ENCODE measurements at regions not wholly inside any gene's neighbourhood (a gene's known extent, or its start where the extent isn't known, plus 50 kb on each side); places are given as distances from the start of the nearest gene placed in this dataset.
"Not testable (repeated sequence)": the region's sequence is repeated elsewhere in the genome, so short reads cannot be mapped to it uniquely, and the experiment has no call there.

DNA sequence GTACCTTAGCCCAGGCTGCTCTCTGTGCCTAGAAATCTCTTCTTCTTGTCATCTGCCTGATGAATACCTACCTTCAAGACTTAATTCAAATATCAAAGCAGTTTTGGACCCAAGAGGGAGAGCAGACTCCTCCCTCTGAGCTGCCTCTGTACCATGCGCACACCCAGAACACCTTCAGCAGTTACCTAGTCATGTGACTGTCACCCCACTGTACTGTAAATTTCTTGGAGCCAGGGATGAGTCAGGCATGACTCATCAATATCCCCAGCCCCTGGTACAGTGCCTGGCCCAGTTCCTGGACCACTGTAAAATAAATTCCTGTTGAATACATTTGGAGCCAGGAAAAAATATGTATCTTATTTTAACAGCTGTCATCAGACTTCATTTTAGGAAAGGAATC is 111.7 kb downstream of the KBTBD2 start:
- H3K36me3 ChIP-seq (ENCODE audit: control insufficient read depth, insufficient read depth, low read length, severe bottlenecking); DNase-seq (ENCODE audit: low read depth); H3K9ac ChIP-seq (ENCODE audit: low read length); H3K9me3 ChIP-seq (ENCODE audit: control insufficient read depth, low read length); H3K4me1 ChIP-seq (ENCODE audit: control insufficient read depth, insufficient read depth, low read length); H3K4me3 ChIP-seq (ENCODE audit: low read length); H3K27me3 ChIP-seq (replicated peaks; ENCODE audit: control insufficient read depth, insufficient read depth, low read length): not testable (repeated sequence)

DNA sequence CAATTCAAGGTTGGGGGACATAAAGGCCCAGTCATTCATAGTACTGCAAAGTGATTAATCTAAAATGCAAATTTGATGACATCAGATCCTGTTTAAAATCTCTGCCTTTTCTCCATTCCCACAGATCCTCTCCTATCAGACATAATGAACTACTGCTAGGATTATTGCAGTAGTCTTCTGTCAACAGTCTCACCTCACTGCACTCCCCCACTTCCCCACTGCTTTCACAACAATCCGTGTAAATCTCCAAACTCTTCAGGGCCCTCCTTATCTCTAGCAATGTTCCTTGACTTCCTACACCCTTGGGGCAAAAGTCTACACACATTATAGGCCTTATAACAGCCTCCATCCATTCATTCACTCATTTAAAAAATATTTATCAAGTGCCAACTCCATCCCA is 112.4 kb downstream of the KBTBD2 start:
- H3K27me3 ChIP-seq (replicated peaks; ENCODE audit: control insufficient read depth, insufficient read depth, low read length) = peaks cover 5% of the 10 kb centered on the region
- H3K4me3 ChIP-seq (ENCODE audit: low read length) = no peak overlapping the region
- no peaks in the 10 kb centered on the region for H3K36me3 ChIP-seq (ENCODE audit: control insufficient read depth, insufficient read depth, low read length, severe bottlenecking)
- H3K4me1 ChIP-seq (ENCODE audit: control insufficient read depth, insufficient read depth, low read length) = no peaks in the 10 kb centered on the region
- H3K9me3 ChIP-seq (ENCODE audit: control insufficient read depth, low read length) = no peaks in the 10 kb centered on the region
- no peak for DNase-seq (ENCODE audit: low read depth)
- no peak overlapping the region for H3K9ac ChIP-seq (ENCODE audit: low read length)

DNA sequence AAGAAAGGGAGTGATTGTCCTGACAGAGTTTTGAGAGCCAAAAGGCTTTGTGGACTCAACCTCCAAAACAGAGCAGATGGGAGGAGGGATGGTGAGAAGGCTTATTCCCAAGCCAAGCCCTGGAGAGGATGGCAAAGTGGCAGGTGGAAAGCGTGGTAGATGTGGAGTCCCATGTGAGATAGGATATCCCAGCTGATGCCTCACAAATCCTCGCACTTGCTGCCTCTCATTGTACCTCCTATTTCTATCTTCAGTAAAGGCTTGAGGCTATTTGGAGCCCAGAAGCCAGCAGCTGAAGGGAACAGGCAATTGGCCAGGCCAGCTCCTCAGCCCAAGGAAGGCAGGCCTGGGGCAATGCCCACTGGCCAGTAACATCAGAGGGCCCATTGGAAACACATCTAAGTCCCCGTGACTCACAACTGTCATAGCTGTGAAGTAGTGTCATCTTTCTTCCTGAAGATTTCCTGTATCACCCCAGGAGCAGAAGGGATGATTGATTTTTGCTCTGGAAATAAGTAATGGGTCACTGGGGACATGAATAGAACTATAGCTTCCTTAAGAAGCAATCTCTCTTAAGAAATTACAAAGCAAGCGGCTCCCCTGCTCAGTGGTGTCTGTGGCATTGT is 114.4 kb downstream of the KBTBD2 start:
- H3K27me3 ChIP-seq (replicated peaks; ENCODE audit: control insufficient read depth, insufficient read depth, low read length); H3K4me3 ChIP-seq (ENCODE audit: low read length); H3K4me1 ChIP-seq (ENCODE audit: control insufficient read depth, insufficient read depth, low read length); H3K9ac ChIP-seq (ENCODE audit: low read length); H3K36me3 ChIP-seq (ENCODE audit: control insufficient read depth, insufficient read depth, low read length, severe bottlenecking); H3K9me3 ChIP-seq (ENCODE audit: control insufficient read depth, low read length): not testable (repeated sequence)
- DNase-seq (ENCODE audit: low read depth) = peak; percentile 16

DNA sequence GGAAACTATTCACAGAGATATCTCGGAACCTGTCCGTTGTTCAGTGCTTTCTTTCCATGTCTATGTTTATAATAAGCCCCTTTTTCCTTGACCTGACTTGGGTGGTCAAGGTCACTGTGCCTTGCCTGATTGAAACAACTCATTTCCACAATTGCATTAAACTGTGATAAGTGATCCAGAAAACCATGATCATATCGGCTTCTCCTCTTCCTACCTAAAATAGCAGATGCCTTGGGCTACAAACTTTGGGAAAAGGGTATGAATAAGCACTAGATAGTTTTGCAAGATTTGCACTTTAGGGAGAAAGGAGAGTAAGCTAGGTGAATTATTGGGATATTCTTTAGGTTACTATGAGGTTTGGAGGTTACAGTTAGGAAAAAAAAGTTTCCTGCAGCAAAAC is 115.2 kb downstream of the KBTBD2 start:
- not testable (repeated sequence) for H3K4me3 ChIP-seq (ENCODE audit: low read length); H3K4me1 ChIP-seq (ENCODE audit: control insufficient read depth, insufficient read depth, low read length); H3K27me3 ChIP-seq (replicated peaks; ENCODE audit: control insufficient read depth, insufficient read depth, low read length); DNase-seq (ENCODE audit: low read depth); H3K36me3 ChIP-seq (ENCODE audit: control insufficient read depth, insufficient read depth, low read length, severe bottlenecking); H3K9me3 ChIP-seq (ENCODE audit: control insufficient read depth, low read length); H3K9ac ChIP-seq (ENCODE audit: low read length)

DNA sequence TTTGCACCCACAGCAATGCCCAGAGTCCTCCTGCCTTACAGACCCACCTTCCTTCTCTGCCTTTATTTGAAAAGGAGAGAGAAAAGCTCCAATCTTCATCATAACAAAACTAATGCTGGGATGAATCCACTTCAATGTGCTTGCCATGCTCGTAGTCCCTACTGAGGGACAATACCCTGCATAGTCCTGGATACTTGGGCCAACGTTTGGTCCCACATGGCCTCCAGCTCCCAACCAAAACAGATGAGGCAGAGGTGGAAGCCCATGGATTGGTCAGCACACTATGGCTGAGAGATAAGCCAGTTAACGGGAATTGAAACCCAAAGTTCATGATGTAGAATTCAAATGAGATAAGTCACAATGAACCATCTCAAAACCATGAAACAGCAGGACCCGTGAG is 115.8 kb downstream of the KBTBD2 start:
- H3K36me3 ChIP-seq (ENCODE audit: control insufficient read depth, insufficient read depth, low read length, severe bottlenecking); H3K27me3 ChIP-seq (replicated peaks; ENCODE audit: control insufficient read depth, insufficient read depth, low read length); H3K4me3 ChIP-seq (ENCODE audit: low read length); H3K4me1 ChIP-seq (ENCODE audit: control insufficient read depth, insufficient read depth, low read length); DNase-seq (ENCODE audit: low read depth); H3K9ac ChIP-seq (ENCODE audit: low read length); H3K9me3 ChIP-seq (ENCODE audit: control insufficient read depth, low read length): not testable (repeated sequence)

DNA sequence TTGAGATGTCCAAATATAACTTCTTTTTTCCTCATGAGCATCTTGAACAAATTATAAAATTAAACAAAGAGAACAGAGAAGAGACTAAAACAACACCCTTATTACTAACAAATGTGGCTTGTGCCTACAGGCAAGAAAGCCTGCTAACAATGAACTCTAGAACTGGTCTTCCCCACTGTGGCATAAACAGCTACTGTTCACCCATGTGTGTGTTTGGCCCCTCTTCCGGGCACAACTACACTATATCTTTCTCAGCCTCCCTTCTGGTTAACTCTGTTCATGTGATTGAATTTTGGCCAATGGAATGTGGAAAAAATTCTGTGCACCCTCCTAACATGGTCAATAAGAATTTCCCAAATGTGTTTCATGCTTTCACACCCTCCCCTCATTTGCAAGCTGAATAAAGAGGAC is 117.0 kb downstream of the KBTBD2 start:
- H3K36me3 ChIP-seq (ENCODE audit: control insufficient read depth, insufficient read depth, low read length, severe bottlenecking) = no peaks in the 10 kb centered on the region
- H3K4me3 ChIP-seq (ENCODE audit: low read length) = no peak overlapping the region
- H3K4me1 ChIP-seq (ENCODE audit: control insufficient read depth, insufficient read depth, low read length) = peaks cover under 1% of the 10 kb centered on the region
- H3K9me3 ChIP-seq (ENCODE audit: control insufficient read depth, low read length) = no peaks in the 10 kb centered on the region
- DNase-seq (ENCODE audit: low read depth) = peak; percentile 65
- no peak overlapping the region for H3K9ac ChIP-seq (ENCODE audit: low read length)
- no peaks in the 10 kb centered on the region for H3K27me3 ChIP-seq (replicated peaks; ENCODE audit: control insufficient read depth, insufficient read depth, low read length)

DNA sequence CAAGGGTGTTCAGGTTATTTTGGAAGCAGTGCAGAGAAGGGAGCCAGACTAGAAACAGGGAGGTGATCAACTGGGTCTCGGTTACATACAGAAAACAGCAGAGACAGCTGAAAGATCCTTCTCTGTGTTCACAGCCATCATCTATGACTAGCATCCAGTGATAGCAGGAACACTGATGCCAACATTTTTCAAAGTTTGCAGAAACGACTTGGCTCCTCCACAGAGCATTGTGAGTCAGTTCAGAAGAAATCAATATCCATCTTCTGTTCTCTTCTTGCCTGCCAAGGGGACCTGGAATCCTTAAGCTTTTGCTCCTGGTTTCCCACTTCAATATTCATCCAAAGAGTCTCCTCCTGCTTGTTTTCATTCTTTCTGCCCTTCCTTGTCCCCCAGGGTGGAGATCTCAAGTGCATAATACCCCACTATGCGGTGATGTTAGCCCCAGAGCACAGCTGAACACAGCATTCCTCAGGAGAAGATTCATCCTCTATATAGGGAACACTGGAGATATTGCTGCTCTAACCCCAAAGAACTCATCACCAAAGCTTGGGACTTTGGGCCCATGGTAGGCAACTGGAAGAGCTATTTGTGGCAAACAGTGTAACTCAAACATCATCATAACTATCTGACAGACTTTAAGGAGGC is 122.6 kb downstream of the KBTBD2 start:
- not testable (repeated sequence) for H3K36me3 ChIP-seq (ENCODE audit: control insufficient read depth, insufficient read depth, low read length, severe bottlenecking)

DNA sequence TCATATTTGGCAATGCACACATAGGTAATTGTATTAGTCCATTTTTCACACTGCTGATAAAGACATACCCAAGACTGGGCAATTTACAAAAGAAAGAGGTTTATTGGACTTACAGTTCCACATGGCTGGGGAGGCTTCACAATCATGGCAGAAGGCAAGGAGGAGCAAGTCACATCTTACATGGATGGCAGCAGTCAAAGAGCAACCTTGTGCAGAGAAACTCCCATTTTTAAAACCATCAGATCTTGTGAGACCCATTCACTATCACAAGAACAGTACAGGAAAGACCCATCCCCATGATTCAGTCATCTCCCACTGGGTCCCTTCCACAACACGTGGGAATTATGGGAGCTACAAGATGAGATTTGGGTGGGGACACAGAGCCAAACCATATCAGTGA is 123.2 kb downstream of the KBTBD2 start:
- not testable (repeated sequence) for H3K4me3 ChIP-seq (ENCODE audit: low read length); H3K36me3 ChIP-seq (ENCODE audit: control insufficient read depth, insufficient read depth, low read length, severe bottlenecking); H3K27me3 ChIP-seq (replicated peaks; ENCODE audit: control insufficient read depth, insufficient read depth, low read length); DNase-seq (ENCODE audit: low read depth); H3K9ac ChIP-seq (ENCODE audit: low read length); H3K4me1 ChIP-seq (ENCODE audit: control insufficient read depth, insufficient read depth, low read length); H3K9me3 ChIP-seq (ENCODE audit: control insufficient read depth, low read length)

More for the DNA sequence above, 122.6 kb downstream of the KBTBD2 start:
- H3K4me1 ChIP-seq (ENCODE audit: control insufficient read depth, insufficient read depth, low read length); H3K27me3 ChIP-seq (replicated peaks; ENCODE audit: control insufficient read depth, insufficient read depth, low read length); H3K9me3 ChIP-seq (ENCODE audit: control insufficient read depth, low read length); H3K9ac ChIP-seq (ENCODE audit: low read length); H3K4me3 ChIP-seq (ENCODE audit: low read length): not testable (repeated sequence)
- DNase-seq (ENCODE audit: low read depth) = peak; percentile 10

DNA sequence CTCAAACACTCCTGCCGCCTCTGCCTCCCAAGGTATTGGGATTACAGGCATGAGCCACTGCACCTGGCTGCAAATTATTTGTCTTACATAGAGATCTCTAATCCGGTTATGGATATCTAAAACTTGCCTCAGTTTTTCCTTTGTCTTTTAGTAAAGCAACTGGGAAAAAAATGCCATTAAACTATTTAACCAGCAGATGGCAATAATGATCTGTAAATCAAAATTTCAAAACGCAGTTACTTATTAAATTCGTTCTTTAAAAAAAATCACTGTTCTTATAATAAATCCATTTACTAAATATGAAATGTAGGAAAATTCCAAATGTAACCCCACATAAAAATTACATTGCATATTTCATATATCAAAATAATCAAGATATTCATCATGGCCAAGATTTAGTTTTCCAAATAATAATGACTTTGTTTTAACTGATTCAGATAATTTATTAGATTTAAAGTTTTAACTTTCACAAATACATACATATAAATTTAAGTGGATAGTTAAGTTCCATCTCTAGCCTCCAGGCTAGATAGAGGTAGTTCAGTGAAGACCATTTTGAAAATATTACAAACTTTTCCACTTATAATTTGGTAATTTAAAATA is 125.8 kb downstream of the KBTBD2 start:
- H3K27me3 ChIP-seq (replicated peaks; ENCODE audit: control insufficient read depth, insufficient read depth, low read length); H3K4me3 ChIP-seq (ENCODE audit: low read length); H3K36me3 ChIP-seq (ENCODE audit: control insufficient read depth, insufficient read depth, low read length, severe bottlenecking); H3K9ac ChIP-seq (ENCODE audit: low read length); H3K9me3 ChIP-seq (ENCODE audit: control insufficient read depth, low read length); H3K4me1 ChIP-seq (ENCODE audit: control insufficient read depth, insufficient read depth, low read length): not testable (repeated sequence)
- DNase-seq (ENCODE audit: low read depth) = peak; percentile 72

DNA sequence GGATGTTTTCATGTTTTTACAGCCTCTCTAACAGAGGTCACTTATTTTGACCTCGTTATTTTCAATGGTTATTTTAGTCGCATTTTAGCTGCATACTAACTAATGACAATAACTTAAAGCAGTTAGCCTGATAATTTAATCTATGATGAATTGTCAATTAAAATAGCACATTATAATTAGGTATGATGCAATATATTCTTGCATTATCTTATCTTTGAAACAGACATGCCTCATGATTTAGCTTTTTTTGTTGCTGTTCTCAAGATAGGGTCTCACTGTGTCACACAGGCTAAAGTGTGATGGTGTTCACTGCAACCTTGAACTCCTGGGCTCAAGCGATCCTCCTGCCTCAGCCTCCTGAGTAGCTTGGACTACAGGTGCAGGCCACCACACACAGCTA is 126.4 kb downstream of the KBTBD2 start:
- H3K4me3 ChIP-seq (ENCODE audit: low read length) = no peak overlapping the region
- no peak for DNase-seq (ENCODE audit: low read depth)
- no peaks in the 10 kb centered on the region for H3K9me3 ChIP-seq (ENCODE audit: control insufficient read depth, low read length)
- peaks cover 2% of the 10 kb centered on the region for H3K27me3 ChIP-seq (replicated peaks; ENCODE audit: control insufficient read depth, insufficient read depth, low read length)
- no peak overlapping the region for H3K9ac ChIP-seq (ENCODE audit: low read length)
- peaks cover 9% of the 10 kb centered on the region for H3K4me1 ChIP-seq (ENCODE audit: control insufficient read depth, insufficient read depth, low read length)
- no peaks in the 10 kb centered on the region for H3K36me3 ChIP-seq (ENCODE audit: control insufficient read depth, insufficient read depth, low read length, severe bottlenecking)

DNA sequence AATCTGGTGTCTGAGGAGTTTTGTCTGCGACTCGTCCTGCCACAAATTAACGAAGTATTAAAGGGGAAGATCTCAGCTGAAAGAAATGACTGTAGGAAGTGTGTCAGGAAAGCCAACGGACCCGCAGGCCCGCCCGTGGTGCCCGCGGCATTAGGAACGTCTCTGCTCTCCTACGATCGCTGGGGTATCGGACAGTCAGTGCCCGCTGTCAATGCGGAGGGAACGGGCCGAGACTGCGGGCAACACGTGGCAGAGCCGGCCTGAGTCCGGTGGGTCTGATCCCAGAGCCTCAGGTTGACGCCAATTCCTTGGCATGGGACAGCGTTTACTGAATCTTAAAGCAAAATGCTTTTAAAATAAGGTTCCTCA is 128.7 kb downstream of the KBTBD2 start:
- no peak for DNase-seq (ENCODE audit: low read depth)

More for the DNA sequence above, 128.7 kb downstream of the KBTBD2 start:
- no peak overlapping the region for H3K9ac ChIP-seq (ENCODE audit: low read length)
- no peaks in the 10 kb centered on the region for H3K9me3 ChIP-seq (ENCODE audit: control insufficient read depth, low read length)
- H3K27me3 ChIP-seq (replicated peaks; ENCODE audit: control insufficient read depth, insufficient read depth, low read length) = peaks cover 2% of the 10 kb centered on the region
- H3K36me3 ChIP-seq (ENCODE audit: control insufficient read depth, insufficient read depth, low read length, severe bottlenecking) = no peaks in the 10 kb centered on the region
- H3K4me1 ChIP-seq (ENCODE audit: control insufficient read depth, insufficient read depth, low read length) = no peaks in the 10 kb centered on the region
- no peak overlapping the region for H3K4me3 ChIP-seq (ENCODE audit: low read length)
